Testis (tissue), 2 donors: ENCODE measurements at regions not wholly inside any gene's neighbourhood (a gene's known extent, or its start where the extent isn't known, plus 50 kb on each side); places are given as distances from the start of the nearest gene placed in this dataset.

Source experiments
- CTCF ChIP-seq, 3 experiments: fragments of 450-650 bp in 2 of 3; fragments of 200-600 bp in 1 of 3; sonication (generic) in 1 of 3; IDR thresholded peaks; one replicate each; pipeline ENCODE4 v1.5.1; 2016 to 2019; ENCODE audit warnings: antibody characterized with exemption in 3 of 3, mild to moderate bottlenecking in 2 of 3, moderate library complexity in 1 of 3
- POLR2A ChIP-seq: fragments of 450-650 bp; IDR thresholded peaks from one replicate; pipeline ENCODE4 v1.6.1; 2017; ENCODE audit warnings: antibody characterized with exemption, mild to moderate bottlenecking, moderate library complexity

- no peak for TF ChIP-seq CTCF (IDR thresholded peaks at IDR 0.05)
- no peak for TF ChIP-seq POLR2A
Measured at GRCh38 chr11:70548976-70549375, 150.6 kb downstream of the CTTN start.
